NCI-H446 (cell line): ENCODE measurements at regions not wholly inside any gene's neighbourhood (a gene's known extent, or its start where the extent isn't known, plus 50 kb on each side); places are given as distances from the start of the nearest gene placed in this dataset.
A peak's percentile ranks its signal among the peaks of the same experiment; 100 is the strongest.

Experiments used
- DNase-seq, 2 experiments: peaks; one replicate each; lab custom pipeline; 2025; lab: John Stamatoyannopoulos, UW

GRCh38 chr3:34294240-34294639, 495.8 kb downstream of the PDCD6IP start:
- DNase-seq: no peak

DNA sequence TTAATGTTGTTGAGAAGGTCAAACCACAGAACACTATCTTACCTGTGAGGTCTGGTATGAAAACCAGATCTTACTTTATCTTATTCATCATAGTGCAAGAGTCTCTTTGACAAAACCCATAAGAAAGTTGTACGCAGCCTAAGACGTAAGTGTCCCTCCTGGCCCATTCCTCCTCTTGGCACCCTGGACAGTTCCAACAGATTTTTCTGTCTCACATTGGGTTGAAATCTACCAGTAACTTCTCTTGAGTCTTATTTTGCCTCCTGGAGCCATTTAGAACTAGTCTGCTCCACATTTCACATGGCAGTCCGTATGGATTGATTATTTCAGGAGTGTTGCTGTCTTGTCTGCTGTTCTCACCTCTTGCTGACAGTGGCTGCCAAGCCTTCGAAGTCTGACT, 498.4 kb downstream of the PDCD6IP start:
- DNase-seq: no peak

DNA sequence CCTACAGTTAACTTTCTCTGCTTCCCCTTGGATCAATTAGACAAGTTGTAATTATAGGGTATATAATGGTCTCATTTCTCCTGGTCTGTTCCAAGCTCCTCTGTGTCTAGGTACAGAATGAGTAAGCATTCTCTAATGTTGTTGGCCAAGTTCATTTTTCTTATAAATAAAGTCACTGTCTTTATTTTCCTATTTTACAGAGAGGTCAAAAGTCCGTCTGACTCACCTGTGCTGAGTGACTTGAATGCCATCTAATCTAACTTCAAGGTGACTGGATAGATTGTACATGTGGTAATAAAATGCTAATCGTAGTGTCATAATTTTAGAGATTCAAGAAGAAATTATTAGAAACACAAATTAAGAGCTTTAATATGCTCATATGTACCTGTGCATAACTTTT, 500.2 kb downstream of the PDCD6IP start:
- no peak for DNase-seq

GRCh38 chr3:34300621-34301020, 502.2 kb downstream of the PDCD6IP start:
- DNase-seq: no peak

- no peak for DNase-seq
These were observed 502.9 kb downstream of the PDCD6IP start for GRCh38 chr3:34301313-34301712.

DNA sequence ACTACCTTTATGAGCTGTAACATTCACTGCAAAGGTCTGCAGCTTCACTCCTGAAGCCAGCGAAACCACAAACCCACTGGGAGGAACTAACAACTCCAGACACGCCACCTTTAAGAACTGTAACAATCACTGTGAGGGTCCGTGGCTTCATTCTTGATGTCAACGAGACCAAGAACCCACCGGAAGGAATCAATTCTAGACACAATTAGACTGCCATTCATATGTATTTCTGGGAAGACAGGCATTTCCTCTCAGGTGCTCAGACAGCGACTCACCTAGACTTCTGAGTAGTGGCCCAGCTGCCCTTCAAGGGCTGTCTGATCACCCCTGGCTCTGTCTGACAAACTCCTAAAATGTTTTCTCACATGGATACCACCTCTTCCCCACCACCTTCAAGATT, 506.8 kb downstream of the PDCD6IP start:
- no peak for DNase-seq

- no peak for DNase-seq
These were observed 514.3 kb downstream of the PDCD6IP start for GRCh38 chr3:34312684-34313083.

GRCh38 chr3:34319881-34320280, 521.5 kb downstream of the PDCD6IP start:
- DNase-seq: no peak

DNA sequence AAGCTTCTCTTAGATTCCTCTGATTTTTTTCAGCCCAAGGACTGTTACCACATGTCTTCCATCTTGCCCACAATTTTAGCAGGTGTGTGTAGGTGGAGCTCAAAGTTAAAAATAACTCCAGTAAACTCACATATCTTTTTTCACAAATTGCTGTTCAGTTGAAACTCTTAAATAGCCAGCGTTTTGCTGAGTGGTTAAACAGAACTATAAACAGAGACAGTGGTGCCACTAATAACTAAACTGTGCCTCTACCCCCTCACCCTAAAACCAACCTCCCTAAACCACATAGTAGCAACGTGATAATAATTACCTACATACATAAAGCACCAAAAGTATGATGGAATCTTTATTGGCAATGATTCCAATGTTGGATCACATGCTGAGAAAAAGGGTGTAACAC, 525.1 kb downstream of the PDCD6IP start:
- no peak for DNase-seq

- no peak for DNase-seq
These were observed 548.2 kb downstream of the PDCD6IP start for GRCh38 chr3:34346656-34347055.

DNA sequence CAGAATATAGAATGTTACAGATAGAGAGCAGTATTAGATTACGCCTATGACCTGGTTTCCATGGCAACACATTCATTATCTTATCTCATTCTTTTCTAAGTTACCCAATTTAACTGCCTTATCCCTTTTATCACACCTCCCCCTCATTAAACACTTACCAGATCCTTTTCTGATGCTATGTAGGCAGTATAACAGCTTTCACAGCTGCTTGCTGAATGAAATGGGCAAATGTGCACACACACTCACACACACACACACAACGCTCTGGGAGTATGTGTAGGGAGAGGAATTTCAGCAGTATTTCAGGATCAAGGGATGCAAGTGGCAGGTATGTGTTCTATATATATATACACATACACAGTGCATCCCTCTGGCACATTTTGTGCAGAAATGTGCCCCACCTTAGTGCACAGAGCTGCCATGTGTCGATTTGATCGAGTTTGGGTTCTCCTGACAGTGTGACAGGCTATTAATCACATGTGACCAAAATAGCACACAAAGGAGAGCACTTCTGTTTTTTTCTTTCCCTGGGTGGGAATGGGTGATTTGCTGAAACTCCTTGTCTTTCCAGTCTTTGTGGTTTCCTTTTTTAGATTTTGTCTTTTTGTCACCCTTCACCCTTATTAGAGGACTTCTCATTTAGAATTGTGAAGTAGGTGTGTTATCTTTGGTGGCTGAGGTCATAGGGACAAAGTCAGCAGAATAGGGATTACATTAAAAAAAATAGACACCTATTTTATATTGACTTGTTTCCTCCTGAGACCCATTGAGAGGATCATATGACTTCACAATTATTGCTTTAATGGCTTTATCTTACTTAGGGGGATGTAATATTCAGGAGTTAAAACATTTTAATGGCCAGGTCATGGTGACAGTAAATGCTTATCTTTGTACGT, 553.7 kb downstream of the PDCD6IP start:
- no peak for DNase-seq

GRCh38 chr3:34352778-34353331, 554.4 kb downstream of the PDCD6IP start:
- DNase-seq: no peak

GRCh38 chr3:34357461-34357860, 559.0 kb downstream of the PDCD6IP start:
- DNase-seq: peak in 1 of 2 experiments; percentile 3

DNA sequence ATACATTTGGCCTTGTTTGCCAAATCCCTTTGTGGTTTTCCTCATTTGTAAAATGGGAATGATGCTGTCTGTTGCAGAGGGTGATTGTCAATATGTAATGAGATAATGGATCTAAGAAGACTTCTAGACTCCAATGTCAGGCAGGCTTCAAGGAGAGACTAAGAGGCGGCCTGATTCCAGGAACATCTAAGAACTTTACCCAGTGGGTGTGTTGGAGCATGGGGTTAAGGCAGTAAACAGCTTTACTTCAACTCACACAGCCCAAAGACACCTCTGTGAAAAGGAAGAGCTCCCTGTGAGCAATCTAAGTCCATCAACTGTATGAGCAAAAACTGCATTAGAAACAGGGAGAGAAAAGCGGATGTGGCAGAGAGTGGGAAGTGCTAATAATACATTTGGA, 560.6 kb downstream of the PDCD6IP start:
- no peak for DNase-seq

- no peak for DNase-seq
These were observed 562.3 kb downstream of the PDCD6IP start for GRCh38 chr3:34360713-34361112.

DNA sequence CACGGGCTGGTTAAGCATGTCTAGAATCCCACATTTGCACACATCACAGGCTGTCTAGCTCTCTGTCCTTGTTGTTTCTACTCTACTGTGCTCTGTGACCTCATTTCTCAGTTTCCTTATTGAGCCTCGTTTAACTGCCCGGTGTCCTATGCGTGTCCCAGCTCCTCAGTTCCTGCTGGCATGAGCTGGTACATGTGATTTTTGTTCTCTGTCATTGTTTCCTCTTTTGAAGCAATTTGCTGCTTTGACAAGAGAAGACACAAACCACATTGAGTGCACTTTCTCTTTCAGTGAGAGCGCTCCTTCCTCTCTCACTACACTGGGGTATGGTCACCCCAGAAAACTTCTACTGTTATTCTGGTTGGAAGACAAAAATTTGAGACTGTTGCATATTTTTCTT, 563.5 kb downstream of the PDCD6IP start:
- no peak for DNase-seq

DNA sequence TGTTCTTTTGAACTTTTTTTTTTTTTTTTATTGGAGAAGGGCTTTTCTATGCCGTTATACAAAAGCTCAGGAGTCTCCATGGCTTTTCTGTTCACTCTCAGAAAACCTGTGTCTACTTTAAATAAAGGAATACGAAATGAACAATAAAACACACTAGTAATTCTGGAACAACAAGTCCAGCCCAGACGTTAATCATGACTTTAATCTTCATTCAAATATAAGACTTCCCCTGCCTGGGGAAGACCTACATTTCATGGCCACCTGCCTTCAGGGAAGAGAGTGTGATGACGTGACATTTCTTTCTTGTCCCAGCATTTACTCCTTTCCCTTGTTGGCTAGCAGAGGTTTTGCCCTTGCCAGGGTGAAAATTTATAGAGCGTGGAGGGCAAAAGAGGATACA, 564.5 kb downstream of the PDCD6IP start:
- DNase-seq: no peak

- DNase-seq: no peak
These were observed 565.5 kb downstream of the PDCD6IP start for GRCh38 chr3:34363881-34364280.

GRCh38 chr3:34364335-34364734, 565.9 kb downstream of the PDCD6IP start:
- DNase-seq: peak in 1 of 2 experiments; percentile 9

GRCh38 chr3:34365231-34365630, 566.8 kb downstream of the PDCD6IP start:
- no peak for DNase-seq

DNA sequence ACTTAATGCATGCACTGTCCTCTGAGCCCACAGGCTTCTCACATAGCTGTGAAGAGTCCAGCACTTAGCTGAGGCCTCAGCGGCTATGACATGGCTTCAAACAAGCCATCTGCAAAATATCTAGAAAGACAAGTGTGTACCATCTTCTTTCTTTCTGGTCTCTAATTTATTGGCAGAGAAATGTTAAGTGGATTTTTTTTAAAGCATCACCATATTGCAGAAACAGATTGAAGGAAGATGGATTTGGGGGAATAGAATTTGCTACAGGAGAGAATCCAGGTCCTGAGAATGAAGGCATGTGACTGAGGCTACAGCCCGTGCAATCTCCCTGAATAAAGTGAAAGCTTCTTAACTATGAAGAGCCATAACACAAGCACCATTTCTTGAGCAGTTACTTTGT, 567.3 kb downstream of the PDCD6IP start:
- DNase-seq: no peak

DNA sequence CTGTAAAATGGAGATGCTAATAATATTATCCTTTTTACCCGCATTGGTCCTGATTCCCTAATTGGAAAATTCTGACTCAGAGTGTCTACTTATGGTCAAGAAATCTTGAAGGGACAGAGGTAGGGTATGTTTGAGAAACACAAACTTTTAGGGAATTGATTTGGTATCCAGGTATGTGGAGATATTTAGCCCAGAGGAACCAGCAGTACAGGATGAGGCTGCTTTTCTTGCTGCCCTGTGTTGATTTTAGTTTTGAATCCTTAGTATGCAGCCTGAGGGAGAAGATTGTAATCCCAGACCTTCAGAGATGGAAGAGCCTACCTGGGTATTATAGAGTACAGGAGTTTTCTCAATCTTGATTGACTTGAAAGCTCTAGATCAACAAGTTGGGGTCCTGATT, 569.1 kb downstream of the PDCD6IP start:
- no peak for DNase-seq

GRCh38 chr3:34374521-34374920, 576.1 kb downstream of the PDCD6IP start:
- DNase-seq: no peak

DNA sequence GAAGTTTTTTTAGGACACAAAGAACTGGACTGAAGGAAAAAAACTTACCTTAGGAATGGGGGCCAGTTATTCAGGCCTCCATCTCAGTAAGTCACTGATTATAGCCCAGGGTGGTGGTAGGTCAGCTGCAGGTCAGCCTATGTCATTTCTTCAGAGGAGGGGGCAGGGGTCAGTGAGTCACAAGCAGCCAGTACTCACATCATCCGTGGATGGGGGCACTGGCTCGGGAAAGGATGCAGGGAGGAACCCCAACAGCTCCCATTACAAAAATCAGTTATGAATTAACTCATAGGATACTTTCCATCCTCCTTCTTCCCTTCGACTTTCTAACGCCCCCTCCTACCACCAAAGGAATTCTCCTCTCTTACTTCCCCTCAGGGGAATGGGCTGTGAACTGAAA, 578.3 kb downstream of the PDCD6IP start:
- DNase-seq: no peak
